Small intestine (tissue), 7 donors: ENCODE measurements at regions not wholly inside any gene's neighbourhood (a gene's known extent, or its start where the extent isn't known, plus 50 kb on each side); places are given as distances from the start of the nearest gene placed in this dataset.

ENCODE experiments used
- DNase-seq, 2 donors: peaks; one replicate each; pipeline versions ENCODE4 v3.0.0 to v3.0.0-alpha.2; 2013
- FAIRE-seq: peaks from 2 replicates; lab custom pipeline; 2012; peaks lifted over from hg19 to GRCh38; lab: Jason Lieb, UNC
- H3K27ac ChIP-seq, 3 donors: one replicate each; pipeline ENCODE4 v1.5.1; 2013; ENCODE audit warnings: low read length in 2 of 3, mild to moderate bottlenecking in 2 of 3, control low read depth in 1 of 3, inconsistent platforms in 1 of 3, low read depth in 1 of 3, moderate library complexity in 1 of 3
- H3K27me3 ChIP-seq, 3 donors: one replicate each; pipeline ENCODE4 v1.6.1; 2013; ENCODE audit warnings: low read length in 3 of 3, inconsistent platforms in 1 of 3; ENCODE audit not compliant: control insufficient read depth in 3 of 3, insufficient read depth in 3 of 3
- H3K36me3 ChIP-seq, 3 donors: one replicate each; pipeline ENCODE4 v1.6.1; 2013; ENCODE audit warnings: low read length in 3 of 3, inconsistent platforms in 1 of 3, low read depth in 1 of 3, mild to moderate bottlenecking in 1 of 3, moderate library complexity in 1 of 3; ENCODE audit not compliant: control insufficient read depth in 3 of 3, insufficient read depth in 2 of 3
- H3K4me1 ChIP-seq, 3 donors: one replicate each; pipeline ENCODE4 v1.6.1; 2013; ENCODE audit warnings: low read length in 2 of 3, inconsistent platforms in 1 of 3, low read depth in 1 of 3, mild to moderate bottlenecking in 1 of 3, moderate library complexity in 1 of 3; ENCODE audit not compliant: control insufficient read depth in 3 of 3, insufficient read depth in 2 of 3
- H3K4me3 ChIP-seq, 3 donors: one replicate each; pipeline ENCODE4 v1.5.1; 2013; ENCODE audit warnings: low read length in 3 of 3, control low read depth in 1 of 3, inconsistent platforms in 1 of 3, low read depth in 1 of 3, mild to moderate bottlenecking in 1 of 3, moderate library complexity in 1 of 3
- H3K9me3 ChIP-seq, 2 donors: one replicate each; pipeline ENCODE4 v1.6.1; 2013; ENCODE audit warnings: low read depth in 1 of 2, low read length in 1 of 2; ENCODE audit not compliant: control insufficient read depth in 2 of 2, insufficient read depth in 1 of 2
- WGBS, 3 donors: extraction: QIAGEN DNeasy Blood & Tissue Kit; methylation state at CpG; one replicate each; pipeline ENCODE4 v1.1.7; 2013; 5-methylcytosine and 5-hydroxymethylcytosine counted together
- donor health status: healthy with polysubstance abuse.
- donor health status: control.
- donor health status: control.
- donor health status: Bipolar disorder and iron deficiency.
- donor health status: healthy.

DNA sequence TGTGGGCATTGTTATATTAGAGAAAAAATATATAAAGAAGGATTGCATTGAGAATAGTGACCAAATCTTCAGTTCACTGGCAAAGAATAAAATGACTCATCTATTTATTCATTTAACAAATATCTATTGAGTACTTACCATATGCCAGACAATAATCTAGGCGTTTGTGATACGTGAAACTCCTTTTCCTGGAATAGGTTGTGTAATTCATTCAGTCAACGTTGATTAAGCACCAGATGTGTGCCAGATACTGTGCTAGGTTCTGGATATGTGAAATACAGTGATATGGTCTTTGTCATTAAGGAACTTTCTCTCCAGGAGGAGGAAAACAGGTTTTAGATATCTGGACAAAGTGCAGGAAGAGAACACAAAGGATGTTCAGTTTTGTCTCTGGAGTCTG, 344.5 kb downstream of the RWDD3 start:
- no peak for DNase-seq
- H3K4me3 ChIP-seq, result no peak overlapping the region
- H3K27ac ChIP-seq, result no peak overlapping the region
- H3K27me3 ChIP-seq, result no peaks in the 10 kb centered on the region
- no peaks in the 10 kb centered on the region for H3K9me3 ChIP-seq
- H3K4me1 ChIP-seq, result no peaks in the 10 kb centered on the region
- FAIRE-seq, result no peak
- WGBS, 3 donors, result 49 to 55% (median 51%) methylated on average over 3 of the region's 3 CpGs
- no peaks in the 10 kb centered on the region for H3K36me3 ChIP-seq

DNA sequence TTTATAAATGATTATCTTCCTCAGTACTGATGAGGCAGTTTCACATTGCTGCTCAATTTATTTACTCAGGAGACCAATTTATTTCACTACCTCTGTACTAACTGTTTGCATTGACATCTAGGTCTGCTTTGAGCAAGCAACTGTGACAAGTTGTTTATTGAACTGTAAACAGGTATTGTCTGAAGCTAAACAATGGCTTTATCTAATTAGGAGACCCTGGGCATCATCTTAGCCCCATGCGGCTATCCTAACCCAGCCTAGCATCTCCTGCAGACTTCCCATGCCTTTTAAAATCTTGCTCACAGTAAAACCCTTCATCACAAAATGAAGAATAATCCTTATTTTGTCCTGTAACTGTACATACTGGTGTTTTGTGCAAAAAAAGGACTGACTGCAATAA, 348.2 kb downstream of the RWDD3 start:
- DNase-seq (no peak), FAIRE-seq (no peak)
- H3K9me3 ChIP-seq, result no peaks in the 10 kb centered on the region

DNA sequence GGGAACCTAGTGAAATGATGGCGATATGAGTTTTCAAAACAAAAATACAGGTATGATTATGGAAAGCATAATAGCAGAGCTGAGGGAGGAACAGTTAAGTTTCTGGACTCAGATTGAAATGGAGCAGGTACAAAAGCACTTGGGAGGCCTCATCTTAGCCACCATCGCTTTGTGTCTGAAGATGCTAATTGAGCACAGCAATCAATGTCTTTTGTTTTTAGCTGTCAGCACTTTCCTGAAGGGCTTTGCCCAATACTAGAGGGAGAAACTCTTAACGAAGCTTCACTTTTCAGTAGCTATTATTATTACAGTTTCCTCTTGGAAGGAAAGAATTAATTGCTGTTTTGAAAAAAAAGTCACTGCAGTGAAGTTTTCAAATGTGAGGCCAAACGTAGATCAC, 348.7 kb downstream of the RWDD3 start:
- H3K27ac ChIP-seq, result no peak overlapping the region
- no peaks in the 10 kb centered on the region for H3K27me3 ChIP-seq
- DNase-seq (no peak), FAIRE-seq (no peak)
- H3K4me3 ChIP-seq, result no peak overlapping the region
- no peaks in the 10 kb centered on the region for H3K36me3 ChIP-seq
- 62 to 71% (median 66%) methylated on average over 4 of the region's 4 CpGs for WGBS, 3 donors
- no peaks in the 10 kb centered on the region for H3K4me1 ChIP-seq
- no peaks in the 10 kb centered on the region for H3K9me3 ChIP-seq

More for the DNA sequence above, 348.2 kb downstream of the RWDD3 start:
- H3K27me3 ChIP-seq, result no peaks in the 10 kb centered on the region
- no peak overlapping the region for H3K27ac ChIP-seq
- no peaks in the 10 kb centered on the region for H3K36me3 ChIP-seq
- H3K4me1 ChIP-seq, result no peaks in the 10 kb centered on the region
- no peak overlapping the region for H3K4me3 ChIP-seq
- 84 to 94% (median 88%) methylated on average over 1 of the region's 1 CpG for whole genome bisulfite sequencing, 3 donors

DNA sequence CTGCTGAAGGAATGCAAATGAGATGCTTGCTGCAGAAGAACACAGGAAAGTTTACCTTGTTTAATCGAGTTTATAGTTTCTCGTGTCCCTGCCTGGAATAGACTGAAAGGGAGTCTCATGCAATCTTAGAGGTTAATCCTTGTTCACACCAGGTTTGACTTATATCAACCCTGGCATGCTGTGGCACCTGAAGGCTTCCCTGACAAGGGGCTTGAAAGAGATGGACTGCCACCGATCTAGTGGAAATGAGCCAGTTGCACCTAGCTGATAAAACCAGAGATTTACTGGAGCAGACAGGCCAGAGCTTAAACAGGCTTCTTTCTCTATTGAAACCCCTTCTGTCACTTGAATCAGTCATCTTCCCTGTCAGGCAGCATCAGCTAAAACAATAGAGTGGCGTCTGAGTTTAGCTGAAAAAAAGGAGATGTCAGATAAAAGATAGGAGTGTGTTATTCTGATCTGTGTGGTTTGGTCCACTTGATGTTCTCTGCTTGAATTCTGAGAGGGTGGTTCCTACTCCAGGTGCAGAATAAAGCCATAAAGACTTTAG, 349.7 kb downstream of the RWDD3 start:
- FAIRE-seq (no peak), DNase-seq (no peak)
- no peaks in the 10 kb centered on the region for H3K36me3 ChIP-seq
- H3K9me3 ChIP-seq, result no peaks in the 10 kb centered on the region
- no peak overlapping the region for H3K27ac ChIP-seq
- no peaks in the 10 kb centered on the region for H3K27me3 ChIP-seq
- H3K4me3 ChIP-seq, result no peak overlapping the region
- no peaks in the 10 kb centered on the region for H3K4me1 ChIP-seq
- WGBS, 3 donors, result 24 to 45% (median 45%) methylated on average over 4 of the region's 4 CpGs

DNA sequence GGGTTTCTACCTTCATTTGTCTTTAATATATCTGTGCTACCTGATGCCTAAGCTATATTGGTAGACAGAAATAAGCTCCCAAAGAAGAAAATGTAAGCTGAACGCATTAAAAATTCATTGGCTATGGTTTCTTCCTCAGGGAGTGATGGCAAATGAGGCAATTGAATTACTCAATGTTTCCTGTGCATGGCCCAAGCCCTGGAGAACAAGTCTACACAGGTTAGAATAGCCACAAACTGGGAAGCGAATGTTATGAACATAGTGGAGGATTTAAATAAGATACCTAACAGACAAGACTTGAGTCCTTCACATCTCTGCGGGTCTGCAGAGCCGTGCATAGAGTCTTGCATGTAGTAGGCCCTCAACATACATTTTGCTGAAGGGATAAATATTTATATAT, 350.3 kb downstream of the RWDD3 start:
- WGBS, 3 donors, result 85 to 90% (median 86%) methylated on average over 4 of the region's 4 CpGs
- Histone ChIP-seq H3K4me3 (no peak overlapping the region), H3K36me3 (no peaks in the 10 kb centered on the region), H3K27ac (no peak overlapping the region), H3K9me3 (no peaks in the 10 kb centered on the region), H3K27me3 (no peaks in the 10 kb centered on the region), H3K4me1 (no peaks in the 10 kb centered on the region)
- DNase-seq (no peak), FAIRE-seq (no peak)

DNA sequence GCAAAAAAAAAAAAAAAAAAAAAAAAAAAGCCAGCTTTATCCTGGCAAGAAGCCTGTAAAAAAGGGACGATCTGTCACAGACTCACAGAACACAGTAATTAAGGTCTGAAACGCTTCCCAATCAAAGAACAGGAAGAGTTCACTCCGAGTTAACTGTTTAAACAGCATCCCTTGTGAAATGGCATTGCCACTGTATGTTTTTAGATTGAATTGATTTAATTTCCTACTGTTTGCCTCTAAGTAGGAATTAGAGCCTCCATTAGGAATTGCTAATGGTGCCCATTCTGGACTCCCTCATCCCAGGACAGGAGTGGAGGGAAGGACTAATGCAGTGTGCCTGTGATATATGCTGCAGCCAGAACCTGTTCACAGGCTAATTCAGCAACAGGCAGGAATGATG, 370.8 kb downstream of the RWDD3 start:
- Histone ChIP-seq H3K9me3 (no peaks in the 10 kb centered on the region), H3K4me1 (no peaks in the 10 kb centered on the region), H3K4me3 (no peak overlapping the region), H3K36me3 (no peaks in the 10 kb centered on the region), H3K27me3 (no peaks in the 10 kb centered on the region), H3K27ac (no peak overlapping the region)
- WGBS, 3 donors, result 20 to 35% (median 32%) methylated on average over 3 of the region's 3 CpGs
- FAIRE-seq (no peak), DNase-seq (no peak)

DNA sequence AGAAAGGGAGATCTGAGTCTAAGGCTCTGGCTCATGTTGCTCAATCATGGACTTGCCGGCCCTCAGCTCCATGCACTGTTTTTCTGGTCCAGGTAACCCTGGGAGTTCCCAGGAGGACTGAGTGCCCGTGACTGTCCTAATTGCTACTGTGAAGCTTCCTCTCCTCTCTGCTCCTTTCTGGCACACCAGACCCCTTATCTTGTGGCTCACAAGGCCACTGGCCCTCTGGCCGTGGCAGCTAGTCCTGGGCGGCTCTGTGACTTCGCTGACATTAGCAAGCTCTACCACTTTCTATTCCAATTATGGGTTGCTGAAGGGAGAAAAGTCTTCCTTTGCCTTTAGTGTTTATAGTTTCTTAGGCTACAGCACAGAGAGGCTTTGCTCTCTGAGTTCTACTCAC, 380.2 kb downstream of the RWDD3 start:
- Histone ChIP-seq H3K4me3 (no peak overlapping the region), H3K27ac (no peak overlapping the region), H3K9me3 (no peaks in the 10 kb centered on the region), H3K4me1 (no peaks in the 10 kb centered on the region), H3K36me3 (no peaks in the 10 kb centered on the region), H3K27me3 (no peaks in the 10 kb centered on the region)
- FAIRE-seq, result no peak
- WGBS, 3 donors, result 84 to 93% (median 87%) methylated on average over 5 of the region's 5 CpGs
- DNase-seq, result no peak

DNA sequence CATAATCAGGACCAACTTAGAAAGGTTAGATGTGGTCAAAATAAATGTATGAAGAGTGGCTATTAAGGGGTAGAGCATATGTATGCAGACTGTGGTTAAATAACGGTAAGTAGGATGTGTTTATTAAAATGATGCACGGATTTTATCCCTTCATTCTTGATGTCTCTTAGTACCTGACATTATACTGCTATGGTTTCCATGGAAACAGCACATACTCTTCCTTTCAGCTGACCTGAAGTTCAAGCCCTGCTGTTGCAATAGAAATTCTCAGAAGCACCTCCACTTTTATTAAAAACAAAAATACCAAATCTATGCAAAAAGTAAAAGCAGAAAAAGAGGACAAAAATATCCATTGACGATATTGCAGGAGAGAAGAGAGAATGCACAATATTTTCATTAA, 381.4 kb downstream of the RWDD3 start:
- FAIRE-seq, result no peak
- no peak for DNase-seq
- Histone ChIP-seq H3K27ac (no peak overlapping the region), H3K4me3 (no peak overlapping the region), H3K9me3 (no peaks in the 10 kb centered on the region), H3K4me1 (no peaks in the 10 kb centered on the region), H3K36me3 (no peaks in the 10 kb centered on the region), H3K27me3 (no peaks in the 10 kb centered on the region)
- 78 to 81% (median 79%) methylated on average over 3 of the region's 3 CpGs for WGBS, 3 donors

DNA sequence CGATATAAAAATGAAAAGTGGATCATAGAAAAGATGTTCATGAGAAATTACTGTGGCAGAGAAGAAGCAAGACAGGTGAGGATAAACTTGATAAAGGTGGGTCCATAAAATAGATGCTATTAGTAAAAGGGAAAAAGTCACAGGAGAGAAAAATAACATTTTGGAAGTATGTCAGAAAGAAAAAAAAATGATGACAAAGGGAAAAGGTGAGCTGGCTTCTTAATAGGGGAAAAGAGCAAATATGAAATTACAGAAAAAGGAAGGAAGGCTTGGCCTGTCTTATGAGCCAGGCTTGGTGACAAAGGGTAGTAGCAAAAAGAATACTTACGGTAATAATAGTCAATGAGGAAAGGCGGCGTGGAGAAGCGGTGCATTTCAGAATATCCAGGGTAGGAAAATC, 386.1 kb downstream of the RWDD3 start:
- no peak for DNase-seq
- Histone ChIP-seq H3K4me1 (no peaks in the 10 kb centered on the region), H3K9me3 (no peaks in the 10 kb centered on the region), H3K27ac (no peak overlapping the region), H3K36me3 (no peaks in the 10 kb centered on the region), H3K27me3 (no peaks in the 10 kb centered on the region), H3K4me3 (no peak overlapping the region)
- no peak for FAIRE-seq
- WGBS, 3 donors, result 87 to 94% (median 93%) methylated on average over 5 of the region's 5 CpGs
